GM18499 (cell line): ENCODE measurements at regions not wholly inside any gene's neighbourhood (a gene's known extent, or its start where the extent isn't known, plus 50 kb on each side); places are given as distances from the start of the nearest gene placed in this dataset.
"Not testable (repeated sequence)": the region's sequence is repeated elsewhere in the genome, so short reads cannot be mapped to it uniquely, and the experiment has no call there.

Source experiments
- ATAC-seq: cut with Tn5 transposase; IDR thresholded peaks from one replicate; pipeline ENCODE4 v1.9.1; 2021; ENCODE audit warnings: moderate number of reproducible peaks; ENCODE audit not compliant: insufficient read depth, unreplicated experiment

DNA sequence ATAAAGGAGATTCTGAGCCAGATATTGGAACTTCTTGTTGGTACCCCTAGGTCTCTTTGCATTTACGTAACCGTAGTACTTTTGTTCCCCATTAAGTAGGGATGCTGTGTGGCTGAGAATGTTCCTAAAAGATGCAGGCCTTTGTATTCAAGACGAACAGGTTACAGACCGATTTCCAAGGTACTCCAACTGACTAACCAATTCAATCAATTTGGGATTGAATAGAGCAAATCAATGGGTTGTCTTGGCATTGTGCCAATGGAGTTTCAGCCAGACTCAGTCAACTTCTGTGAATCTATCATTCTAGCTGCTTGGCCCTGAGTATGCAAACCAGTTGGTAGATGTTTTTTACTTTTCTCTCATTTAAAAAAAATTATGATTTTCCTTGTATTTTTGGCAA, 347.3 kb upstream of the NPVF start:
- ATAC-seq, result no peak

DNA sequence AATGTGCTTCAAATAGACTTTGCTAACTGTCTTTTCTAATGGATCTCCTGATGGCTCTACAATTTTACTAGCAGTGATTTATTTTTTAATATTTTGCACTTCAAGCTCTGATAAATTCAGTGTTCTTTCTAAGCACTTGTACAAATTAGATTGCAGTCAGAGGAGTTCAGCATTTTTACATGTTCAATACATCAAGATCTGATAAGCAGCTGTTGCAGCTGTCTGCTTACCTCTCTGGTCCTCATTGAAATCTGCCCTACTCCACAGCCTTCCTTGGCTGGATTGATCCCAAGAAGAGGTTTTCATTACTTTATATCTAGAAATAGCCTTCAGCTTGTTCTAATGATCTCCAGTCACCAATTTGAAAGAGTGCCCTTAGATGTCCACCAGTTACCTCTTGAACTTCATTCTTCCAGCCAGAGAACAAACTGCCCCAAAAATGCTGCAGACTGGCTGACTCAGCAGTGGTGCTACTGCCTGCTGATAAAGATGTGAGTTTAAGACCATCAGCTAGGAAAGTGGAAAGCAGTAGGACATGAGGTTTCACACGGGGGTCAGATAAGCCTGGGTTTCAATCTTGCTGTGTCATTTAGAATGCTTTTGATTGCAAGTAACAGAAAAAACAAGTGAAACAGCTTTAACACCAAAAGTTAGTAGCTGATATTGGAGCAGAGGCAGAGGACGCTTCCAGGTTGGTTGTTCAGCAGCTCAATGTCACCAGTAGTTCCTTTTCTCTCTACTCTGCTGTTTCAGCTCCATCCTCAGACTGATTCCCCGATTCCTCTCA, 350.9 kb upstream of the NPVF start:
- ATAC-seq, result no peak

DNA sequence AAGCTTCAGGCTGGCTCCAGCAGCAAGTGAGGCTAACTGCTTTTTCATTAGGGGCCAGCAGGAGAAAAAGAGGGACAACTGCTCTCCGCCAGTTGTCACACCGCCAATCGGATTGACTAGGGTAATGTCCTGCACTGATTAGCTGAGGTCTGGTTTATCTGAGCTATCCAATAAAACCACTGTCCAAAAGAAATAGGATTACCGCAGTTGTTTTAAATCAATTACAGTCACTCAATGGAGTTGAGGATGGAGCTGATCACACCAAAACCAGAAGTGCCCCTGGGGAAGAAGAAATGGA, 351.4 kb upstream of the NPVF start:
- ATAC-seq, result no peak

DNA sequence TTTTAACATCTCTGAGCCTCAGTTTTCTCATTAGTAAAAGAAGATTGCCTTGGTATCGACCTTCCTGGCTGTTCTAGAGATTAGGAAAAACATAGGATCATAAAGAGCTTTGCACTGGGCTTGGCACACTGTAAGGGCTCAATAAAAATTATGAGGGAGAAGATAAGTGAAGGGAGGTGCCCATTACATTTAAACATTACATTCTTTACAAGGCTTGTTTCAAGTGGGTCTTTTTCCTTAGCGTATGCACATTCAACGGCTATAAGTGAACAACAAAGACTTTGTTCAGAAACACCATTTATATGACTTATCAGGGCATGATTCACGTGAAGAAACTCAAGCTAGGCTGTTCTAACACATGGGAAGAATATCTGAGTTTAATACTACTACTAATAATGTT, 351.9 kb upstream of the NPVF start:
- ATAC-seq, result no peak

DNA sequence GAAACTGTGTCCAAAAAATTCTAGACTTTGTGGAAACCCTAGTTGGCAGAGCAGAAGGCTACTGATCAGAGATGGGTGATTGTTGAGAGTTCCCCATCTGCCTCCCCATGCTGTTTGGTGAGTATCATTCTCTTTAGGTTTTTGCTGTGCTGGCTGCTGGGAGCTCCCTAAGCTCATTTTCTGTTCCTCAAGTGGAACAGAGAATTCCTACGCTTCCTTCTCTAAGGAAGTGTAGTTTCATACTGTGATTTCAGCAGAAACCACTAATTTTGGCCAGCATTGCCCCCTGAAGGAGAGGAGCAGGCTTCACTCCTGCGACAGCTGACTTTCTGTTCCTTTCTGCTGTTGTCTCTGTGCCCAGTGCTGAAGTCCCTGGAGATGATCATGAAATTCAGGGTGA, 355.3 kb upstream of the NPVF start:
- no peak for ATAC-seq

DNA sequence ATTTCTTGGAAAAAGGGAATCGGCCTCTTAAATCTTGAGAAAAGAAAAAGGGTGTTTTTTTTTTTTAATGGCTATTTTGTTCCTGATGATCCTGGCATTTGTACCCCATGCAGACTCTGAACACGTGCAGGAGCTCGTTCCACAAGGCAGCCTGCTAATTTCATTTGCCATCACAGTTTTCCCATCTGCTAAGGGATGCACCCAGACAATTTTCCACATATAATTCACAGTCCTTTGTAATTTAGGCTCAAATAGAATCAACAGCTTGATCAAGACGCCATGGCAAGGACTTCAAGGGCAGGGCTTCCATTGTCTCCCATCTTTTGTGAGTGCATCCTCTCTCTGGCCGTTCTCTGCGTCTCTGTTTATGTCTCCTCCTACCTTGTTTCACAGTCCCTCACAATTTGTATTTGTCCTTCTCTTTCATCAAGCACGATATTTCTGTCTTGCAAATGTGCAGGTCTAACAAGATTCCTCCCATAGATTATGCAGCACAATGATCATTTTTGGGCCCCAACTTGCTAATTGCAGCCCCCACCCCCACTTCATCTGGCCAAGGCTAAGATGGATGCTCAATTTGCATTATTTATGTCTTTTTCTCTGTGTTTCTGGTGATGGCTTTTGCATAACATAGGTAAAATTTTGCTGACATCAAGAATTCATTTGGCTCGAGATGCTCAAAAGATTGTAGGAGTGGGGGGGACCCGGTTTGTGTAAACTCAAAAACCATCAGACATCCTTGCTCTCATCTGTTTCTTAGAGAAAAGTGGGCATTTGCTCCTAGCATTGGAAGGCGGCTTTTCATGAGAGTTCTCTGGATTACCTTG, 356.0 kb upstream of the NPVF start:
- no peak for ATAC-seq

DNA sequence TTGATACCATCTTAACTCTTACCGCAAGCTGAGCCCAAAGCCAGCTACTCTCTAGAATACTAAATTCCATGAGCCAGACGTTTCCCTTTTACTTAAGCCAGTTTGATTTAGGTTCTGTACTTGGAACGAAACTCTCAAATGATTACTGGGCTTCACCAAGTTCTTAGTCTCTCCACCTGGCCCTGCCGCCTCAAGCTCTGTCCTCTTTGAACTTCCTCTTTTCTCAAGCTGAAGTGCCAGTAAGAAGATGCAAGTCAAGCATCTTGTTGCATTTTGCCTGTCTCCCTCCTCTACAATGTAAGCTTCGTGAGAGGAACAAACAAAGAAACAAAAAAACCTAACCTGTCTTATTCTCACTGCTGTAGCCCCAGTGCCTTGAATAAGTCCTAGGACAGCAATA, 358.2 kb upstream of the NPVF start:
- ATAC-seq, result no peak

DNA sequence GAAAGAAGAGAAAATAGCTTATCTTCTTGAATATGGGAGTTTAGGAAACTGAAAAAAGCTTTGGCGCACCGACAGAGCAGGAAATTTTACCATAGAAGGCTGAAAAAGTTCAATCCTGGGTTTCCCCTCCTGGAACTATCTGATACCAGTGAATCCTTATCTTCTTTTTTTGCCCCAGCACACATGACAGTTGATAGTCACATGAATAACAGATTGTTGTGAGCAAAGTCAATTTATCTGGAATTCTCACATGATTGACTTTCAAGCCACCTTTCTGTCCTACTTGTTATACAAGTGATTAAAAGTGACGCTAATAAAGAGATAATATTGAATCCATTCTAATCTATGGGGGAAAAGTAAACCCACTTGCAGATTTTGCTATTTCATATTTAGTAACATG, 365.8 kb upstream of the NPVF start:
- ATAC-seq, result no peak

DNA sequence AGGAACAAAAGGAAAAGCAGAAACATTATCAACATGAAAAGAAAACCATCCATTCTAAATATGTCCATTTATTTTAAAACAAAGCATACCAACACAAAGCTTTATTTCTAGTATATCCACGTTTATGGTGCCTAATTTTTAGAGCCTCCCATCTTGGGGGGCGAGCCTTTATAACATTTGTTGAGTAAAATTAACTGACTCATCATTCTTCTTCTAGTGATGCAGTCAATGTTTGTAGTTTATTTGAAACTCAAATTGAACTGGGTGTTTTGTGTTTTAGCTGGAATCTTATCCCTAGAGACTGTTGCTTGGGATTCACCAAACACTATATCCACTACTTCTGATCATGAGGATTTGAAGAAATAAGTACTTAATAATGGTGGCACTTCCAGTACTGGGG, 366.4 kb upstream of the NPVF start:
- ATAC-seq, result no peak

DNA sequence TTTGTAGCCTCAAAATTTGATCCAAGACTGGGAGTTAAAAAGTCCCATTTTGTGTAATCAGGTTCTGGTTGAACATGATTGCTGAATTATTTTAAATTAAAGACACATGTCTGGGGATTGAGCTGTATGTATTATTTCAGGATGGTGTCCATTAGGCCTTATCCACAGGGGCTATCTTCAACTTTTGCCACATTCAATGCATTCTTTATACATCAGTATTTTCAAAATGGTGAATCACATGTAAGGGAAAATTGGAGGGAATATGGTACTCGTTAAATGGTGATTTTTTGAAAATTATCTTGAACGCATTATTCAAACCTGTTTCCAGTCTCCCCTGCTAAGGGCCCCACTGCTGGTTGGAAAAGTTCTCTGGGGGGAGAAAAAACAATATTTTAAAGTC, 367.7 kb upstream of the NPVF start:
- ATAC-seq, result no peak

DNA sequence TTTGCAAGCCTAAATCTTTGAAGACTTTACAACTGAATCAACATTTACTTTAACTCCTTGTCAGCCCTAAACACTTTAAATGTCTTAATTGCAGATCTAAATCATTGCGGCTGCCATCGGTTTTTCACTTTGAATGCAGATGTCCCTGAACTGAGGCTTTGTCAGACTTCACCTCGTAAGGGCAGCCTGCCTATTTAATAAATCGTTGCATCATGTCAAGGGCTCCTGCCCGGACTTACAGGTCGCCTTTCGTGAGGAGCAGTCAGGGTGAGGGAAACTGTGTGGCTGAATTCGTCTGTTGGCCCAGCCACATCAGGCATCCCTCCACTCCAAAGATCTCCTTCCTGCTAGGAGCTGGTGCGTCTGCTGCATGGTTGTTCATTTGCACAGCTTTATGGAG, 368.2 kb upstream of the NPVF start:
- ATAC-seq, result no peak

DNA sequence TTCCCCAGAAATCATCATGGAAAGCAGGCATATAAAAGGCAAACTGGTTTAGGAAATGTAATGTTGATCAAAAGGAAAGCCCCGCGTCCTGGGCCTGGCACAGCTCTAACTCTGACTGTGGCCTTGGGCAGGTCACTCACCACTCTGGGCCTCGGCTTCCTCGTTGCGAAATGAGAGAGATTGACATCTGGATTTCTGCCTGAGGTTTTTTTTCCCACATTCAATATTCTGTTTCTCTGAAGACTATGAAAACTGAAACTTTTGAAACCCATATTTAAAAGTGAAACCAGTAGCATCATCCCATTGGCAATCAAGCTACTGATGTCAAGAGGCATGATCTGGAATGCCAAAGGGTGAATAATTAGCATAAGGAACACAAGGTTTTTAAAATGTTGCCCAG, 369.7 kb upstream of the NPVF start:
- ATAC-seq, result no peak

DNA sequence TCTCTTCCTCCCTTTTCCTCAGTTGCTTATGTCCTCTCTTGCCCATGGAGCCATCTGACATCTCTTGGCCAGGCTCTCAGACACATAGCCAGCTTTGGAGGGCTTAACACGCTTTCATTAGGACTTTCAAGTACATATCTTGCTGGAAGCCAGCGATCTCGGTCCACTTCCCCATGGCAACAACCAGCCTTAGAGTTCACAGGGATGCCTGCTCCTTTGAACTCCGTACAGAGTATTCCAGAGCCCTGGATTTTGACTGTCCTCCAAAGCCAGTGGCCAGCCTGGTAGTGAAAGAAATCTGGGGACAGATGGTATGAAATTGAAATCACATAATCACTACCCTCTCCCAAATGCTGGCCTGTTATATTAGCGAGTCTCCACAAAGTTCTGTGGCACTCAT, 370.5 kb upstream of the NPVF start:
- no peak for ATAC-seq

DNA sequence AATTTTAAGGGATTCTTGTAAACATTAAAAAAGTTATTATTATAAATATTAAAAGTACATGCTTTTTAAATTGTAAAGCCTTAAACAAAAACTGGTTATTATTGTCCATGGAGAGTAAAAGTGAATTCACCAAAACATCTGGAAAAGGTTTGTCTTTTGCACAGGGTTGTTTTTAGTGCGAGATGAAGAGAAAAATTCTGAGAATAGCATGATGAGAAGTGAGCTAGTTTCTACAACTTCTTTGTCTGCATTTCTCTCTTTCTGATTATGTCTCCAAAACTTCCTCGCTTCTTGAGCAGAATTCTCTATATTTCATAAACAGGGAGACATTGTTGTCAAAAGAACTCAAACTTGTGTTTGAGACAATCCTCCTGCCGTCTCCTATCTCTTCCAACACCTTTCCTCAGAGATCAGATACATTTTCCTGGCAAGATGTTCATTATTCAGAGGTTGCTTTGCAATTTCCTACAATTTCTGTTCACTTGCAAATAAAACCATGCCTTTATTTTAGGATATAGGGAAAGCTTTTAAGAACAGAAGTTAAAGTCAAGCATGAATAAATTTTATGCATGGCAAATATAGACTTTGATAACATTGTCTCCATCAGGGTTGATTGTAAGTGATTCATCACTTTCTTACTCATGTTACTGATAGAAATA, 372.1 kb upstream of the NPVF start:
- no peak for ATAC-seq

DNA sequence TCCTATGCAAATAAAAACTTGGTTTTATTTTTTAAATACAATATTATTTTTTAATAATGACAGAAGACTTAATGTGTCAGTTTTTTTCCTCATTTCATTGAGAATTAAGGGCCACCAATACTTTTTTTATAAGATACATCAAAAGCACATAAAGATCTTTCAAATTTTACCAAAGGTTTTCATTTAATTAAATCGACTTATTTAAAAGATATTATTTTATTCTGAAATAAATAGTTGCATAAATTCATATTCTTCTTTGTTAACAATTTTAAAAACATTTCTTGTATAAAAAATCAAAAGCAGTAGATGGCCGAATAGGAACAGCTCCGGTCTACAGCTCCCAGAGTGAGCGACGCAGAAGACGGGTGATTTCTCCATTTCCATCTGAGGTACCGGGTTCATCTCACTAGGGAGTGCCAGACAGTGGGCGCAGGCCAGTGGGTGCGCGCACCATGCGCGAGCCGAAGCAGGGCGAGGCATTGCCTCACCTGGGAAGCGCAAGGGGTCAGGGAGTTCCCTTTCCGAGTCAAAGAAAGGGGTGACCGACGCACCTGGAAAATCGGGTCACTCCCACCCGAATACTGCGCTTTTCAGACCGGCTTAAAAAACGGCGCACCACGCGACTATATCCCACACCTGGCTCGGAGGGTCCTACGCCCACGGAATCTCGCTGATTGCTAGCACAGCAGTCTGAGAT, 374.6 kb upstream of the NPVF start:
- ATAC-seq, result not testable (repeated sequence)

DNA sequence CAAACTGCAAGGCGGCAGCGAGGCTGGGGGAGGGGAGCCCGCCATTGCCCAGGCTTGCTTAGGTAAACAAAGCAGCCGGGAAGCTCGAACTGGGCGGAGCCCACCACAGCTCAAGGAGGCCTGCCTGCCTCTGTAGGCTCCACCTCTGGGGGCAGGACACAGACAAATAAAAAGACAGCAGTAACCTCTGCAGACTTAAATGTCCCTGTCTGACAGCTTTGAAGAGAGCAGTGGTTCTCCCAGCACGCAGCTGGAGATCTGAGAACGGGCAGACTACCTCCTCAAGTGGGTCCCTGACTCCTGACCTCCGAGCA, 375.1 kb upstream of the NPVF start:
- ATAC-seq, result not testable (repeated sequence)

DNA sequence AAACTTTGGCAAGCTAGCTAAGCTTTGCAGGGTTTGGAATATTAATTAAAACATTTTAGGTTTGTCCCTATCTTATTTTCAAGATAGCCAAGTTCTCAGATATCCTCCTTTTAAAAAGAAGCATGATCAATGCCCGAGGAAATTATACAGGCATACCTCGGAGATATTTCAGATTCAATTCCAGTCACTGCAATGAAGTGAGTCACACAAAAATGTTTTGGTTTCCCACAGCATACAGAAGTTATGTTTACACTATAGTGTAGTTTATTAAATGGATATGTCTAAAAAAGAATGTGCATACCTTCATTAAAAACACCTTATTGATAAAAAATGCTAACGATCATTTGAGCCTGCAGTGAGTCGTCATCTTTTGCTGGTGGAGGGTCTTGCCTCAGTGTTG, 382.9 kb upstream of the NPVF start:
- ATAC-seq, result no peak

DNA sequence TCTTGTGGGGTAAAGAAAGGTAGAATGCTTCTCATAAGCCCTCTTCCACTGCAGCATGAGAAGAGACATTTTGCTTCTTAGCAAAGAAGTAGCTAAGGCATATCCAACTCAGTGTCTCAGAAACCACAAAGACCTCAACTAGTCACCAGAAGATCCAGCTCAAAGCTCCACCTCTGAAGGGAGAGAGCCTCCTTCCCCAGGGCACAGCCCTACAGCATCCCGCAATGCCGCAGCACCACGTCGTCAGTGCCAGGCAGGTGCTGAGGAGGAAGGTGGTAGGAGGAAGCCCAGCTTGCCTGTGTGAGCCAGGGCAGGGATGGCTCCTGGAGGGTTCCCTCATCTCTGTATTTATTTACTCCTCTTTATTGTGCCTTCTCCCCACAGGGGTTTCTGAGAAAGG, 385.6 kb upstream of the NPVF start:
- ATAC-seq, result no peak

DNA sequence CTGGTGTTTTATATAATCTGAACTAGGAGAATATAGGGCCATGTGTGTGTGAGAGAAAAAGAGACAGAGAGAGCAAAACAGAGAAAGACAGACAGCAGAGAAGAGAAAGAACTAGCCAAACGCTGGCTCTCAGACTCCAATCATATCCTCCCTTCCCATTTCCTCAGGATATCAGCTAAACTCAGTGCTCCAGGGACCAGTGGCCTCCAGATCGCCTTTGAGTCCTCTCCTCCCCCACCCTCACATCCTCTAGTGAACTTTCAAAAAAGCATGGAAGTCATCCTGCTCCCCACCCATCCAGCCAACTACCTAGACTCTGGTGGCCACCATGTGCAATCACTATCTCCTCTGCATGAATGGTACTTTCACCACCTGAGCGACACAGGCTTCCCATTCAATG, 386.1 kb upstream of the NPVF start:
- ATAC-seq, result no peak

DNA sequence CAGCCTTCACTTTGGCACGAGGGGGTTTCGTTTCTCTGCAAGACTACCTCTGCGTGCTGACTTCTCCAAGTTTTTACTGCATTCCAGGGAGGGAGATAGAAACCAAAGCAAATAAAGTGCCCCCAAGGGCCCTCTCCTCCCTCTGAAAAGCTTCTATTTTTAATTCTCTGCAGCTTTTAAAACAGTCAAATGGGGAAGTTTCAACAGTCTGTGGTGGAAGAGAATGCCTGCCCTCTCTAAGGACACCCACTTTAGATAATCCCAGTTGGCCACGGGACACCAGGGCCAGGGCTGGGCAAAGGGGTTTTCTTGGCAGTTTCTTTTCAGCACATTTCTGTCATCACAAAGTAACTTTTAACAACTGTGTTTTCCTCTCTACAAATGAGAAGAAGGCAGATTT, 386.7 kb upstream of the NPVF start:
- no peak for ATAC-seq

DNA sequence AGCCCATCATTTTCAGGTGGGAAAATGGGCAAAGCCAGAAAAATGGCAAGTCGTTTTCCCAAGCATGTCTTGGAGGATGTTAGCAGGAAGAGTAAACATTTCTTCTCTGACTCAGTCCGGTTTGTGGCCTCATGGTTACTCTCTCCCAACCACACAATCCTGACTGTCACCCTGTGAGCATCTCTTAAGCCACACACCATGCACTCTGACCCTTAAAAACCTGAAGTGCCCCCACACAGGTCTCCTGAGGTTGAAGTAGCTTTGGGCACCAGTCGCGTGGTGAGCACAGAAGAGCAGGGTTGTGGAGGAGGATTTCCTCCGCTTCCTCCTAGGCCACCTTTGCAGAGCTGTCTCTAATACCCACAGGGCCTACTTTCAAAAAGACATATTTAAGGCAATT, 387.3 kb upstream of the NPVF start:
- ATAC-seq, result no peak
